ENCODE measurements at regions not wholly inside any gene's neighbourhood (a gene's known extent, or its start where the extent isn't known, plus 50 kb on each side); places are given as distances from the start of the nearest gene placed in this dataset.

DNA sequence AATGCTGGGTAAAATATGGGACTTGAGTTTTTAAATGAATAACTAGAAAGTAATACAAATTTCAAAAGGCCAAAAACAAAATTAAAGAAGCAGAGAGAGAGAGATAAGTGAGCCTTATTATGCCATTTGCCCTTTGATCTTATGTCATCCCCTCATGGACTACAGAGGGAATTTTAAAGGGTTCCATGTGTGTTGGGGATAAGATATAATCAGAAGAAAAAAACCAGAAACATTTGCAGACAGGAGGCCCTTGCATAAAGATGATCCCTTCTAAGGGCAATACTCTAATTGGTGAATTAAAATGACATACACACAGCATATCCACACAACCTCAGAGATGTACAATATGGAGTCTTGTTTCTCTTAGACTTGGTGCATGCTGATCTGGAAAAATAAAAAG lies 406.6 kb upstream of the LARGE1 start:
- intact Hi-C loops (cut with DNase I; ENCODE audit: low total_unique reads) (no loop called here), in situ Hi-C loops (cut with MboI; ENCODE audit: low pct_ligation_motif_present in 1 of 4, low pct_unique_long_range_greater_than_20kb in 1 of 4, low sequenced_read_pairs in 3 of 4) (no loop called here)
- H3K36me3 ChIP-seq, result no peaks in the 10 kb centered on the region
- H3K27me3 ChIP-seq, result no peaks in the 10 kb centered on the region
- no peaks in the 10 kb centered on the region for H3K4me1 ChIP-seq
- H3K27ac ChIP-seq, result no peak overlapping the region
- DNase-seq, result no peak
- no peak overlapping the region for H3K4me3 ChIP-seq
- TF ChIP-seq POLR2AphosphoS5 (IDR thresholded peaks at IDR 0.05), result no peak
- no peak for TF ChIP-seq POLR2A (IDR thresholded peaks at IDR 0.05)
- no peaks in the 10 kb centered on the region for H3K9me3 ChIP-seq

DNA sequence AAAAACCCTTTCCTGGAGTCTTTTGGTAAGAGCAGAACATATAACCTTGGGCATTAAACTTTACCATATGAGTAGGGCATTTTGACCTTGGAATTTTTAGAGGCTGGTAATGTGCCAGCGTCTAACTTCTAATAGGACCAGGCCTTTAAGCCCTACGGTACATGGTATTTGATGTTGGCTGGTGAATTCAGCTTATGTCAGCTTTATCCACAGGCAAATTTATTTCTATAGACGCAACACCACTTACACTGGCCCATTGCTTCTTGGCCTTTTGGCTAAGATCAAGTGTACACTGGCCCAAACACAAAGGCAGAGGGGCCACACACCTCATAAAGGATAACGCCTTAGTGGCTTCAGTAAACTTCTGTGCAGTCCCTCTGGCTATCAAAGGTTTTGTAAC lies 410.2 kb upstream of the LARGE1 start:
- in situ Hi-C loops (cut with MboI; ENCODE audit: low pct_ligation_motif_present in 1 of 4, low pct_unique_long_range_greater_than_20kb in 1 of 4, low sequenced_read_pairs in 3 of 4), result no loop called here
- no peak overlapping the region for H3K4me3 ChIP-seq
- no peak overlapping the region for H3K27ac ChIP-seq
- TF ChIP-seq POLR2A (IDR thresholded peaks at IDR 0.05), result no peak
- TF ChIP-seq POLR2AphosphoS5 (IDR thresholded peaks at IDR 0.05), result no peak
- no peak for TF ChIP-seq EP300 (IDR thresholded peaks at IDR 0.05; ENCODE audit: low read depth)
- TF ChIP-seq, protein P1, sequence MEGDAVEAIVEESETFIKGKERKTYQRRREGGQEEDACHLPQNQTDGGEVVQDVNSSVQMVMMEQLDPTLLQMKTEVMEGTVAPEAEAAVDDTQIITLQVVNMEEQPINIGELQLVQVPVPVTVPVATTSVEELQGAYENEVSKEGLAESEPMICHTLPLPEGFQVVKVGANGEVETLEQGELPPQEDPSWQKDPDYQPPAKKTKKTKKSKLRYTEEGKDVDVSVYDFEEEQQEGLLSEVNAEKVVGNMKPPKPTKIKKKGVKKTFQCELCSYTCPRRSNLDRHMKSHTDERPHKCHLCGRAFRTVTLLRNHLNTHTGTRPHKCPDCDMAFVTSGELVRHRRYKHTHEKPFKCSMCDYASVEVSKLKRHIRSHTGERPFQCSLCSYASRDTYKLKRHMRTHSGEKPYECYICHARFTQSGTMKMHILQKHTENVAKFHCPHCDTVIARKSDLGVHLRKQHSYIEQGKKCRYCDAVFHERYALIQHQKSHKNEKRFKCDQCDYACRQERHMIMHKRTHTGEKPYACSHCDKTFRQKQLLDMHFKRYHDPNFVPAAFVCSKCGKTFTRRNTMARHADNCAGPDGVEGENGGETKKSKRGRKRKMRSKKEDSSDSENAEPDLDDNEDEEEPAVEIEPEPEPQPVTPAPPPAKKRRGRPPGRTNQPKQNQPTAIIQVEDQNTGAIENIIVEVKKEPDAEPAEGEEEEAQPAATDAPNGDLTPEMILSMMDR (IDR thresholded peaks at IDR 0.05), result no peak
- no peaks in the 10 kb centered on the region for H3K9me3 ChIP-seq
- 74% methylated on average over 4 of the region's 4 CpGs; no CpG with 5 or more reads in 1 of the 2 donors for WGBS, 2 donors (ENCODE audit: low coverage in 1 of 2)
- H3K27me3 ChIP-seq, result no peaks in the 10 kb centered on the region
- intact Hi-C loops (cut with DNase I; ENCODE audit: low total_unique reads), result no loop called here
- no peak for DNase-seq
- no peaks in the 10 kb centered on the region for H3K4me1 ChIP-seq
- no peaks in the 10 kb centered on the region for H3K36me3 ChIP-seq

DNA sequence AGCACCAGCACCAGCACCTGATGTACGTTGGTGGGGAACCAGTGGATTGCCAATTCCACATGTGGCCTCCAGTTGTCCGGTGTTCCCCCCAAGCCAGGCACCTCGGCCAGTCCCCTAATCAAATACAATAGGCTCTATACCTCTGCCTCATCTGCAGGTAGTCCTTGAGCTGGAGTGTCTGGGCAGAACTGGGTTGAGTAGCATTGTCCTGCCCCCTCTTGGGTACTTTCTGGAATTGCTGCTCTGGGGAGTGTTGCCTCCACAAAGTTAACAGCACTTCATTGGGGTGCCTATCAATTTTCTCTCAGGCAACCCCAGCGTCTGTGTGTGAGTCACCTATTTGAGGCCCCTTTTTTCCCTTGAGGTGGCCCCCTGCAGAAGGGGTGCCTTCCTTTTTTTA lies 413.0 kb upstream of the LARGE1 start:
- intact Hi-C loops (cut with DNase I; ENCODE audit: low total_unique reads), result no loop called here
- Histone ChIP-seq H3K27ac (no peak overlapping the region), H3K4me1 (no peaks in the 10 kb centered on the region), H3K9me3 (no peaks in the 10 kb centered on the region), H3K36me3 (no peaks in the 10 kb centered on the region), H3K27me3 (no peaks in the 10 kb centered on the region), H3K4me3 (no peak overlapping the region)
- in situ Hi-C loops (cut with MboI; ENCODE audit: low pct_ligation_motif_present in 1 of 4, low pct_unique_long_range_greater_than_20kb in 1 of 4, low sequenced_read_pairs in 3 of 4), result no loop called here
- DNase-seq, result no peak
- WGBS, 2 donors (ENCODE audit: low coverage in 1 of 2), result 79% methylated on average over 4 of the region's 4 CpGs; no CpG with 5 or more reads in 1 of the 2 donors
- TF ChIP-seq POLR2AphosphoS5 (IDR thresholded peaks at IDR 0.05) (no peak), POLR2A (IDR thresholded peaks at IDR 0.05) (no peak), EP300 (IDR thresholded peaks at IDR 0.05; ENCODE audit: low read depth) (no peak)
- TF ChIP-seq, protein P1 (IDR thresholded peaks at IDR 0.05), result no peak

DNA sequence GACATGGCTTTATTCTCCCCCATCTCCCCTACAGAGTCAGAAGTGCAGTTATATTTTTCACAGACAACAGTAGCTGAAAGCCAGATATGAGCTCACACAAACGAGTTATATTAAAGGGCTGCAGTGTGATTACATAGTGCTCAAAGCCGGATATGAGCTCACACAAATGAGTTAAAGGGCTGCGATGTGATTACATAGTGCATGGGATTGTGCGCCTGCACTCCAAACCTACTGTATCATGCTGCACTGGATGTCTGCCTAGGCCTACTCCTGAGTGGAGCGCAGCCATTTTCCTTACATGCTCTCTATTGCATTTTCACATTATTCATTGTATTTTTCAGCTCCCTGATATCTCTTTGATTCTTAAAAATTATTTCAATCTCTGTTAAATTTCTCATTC lies 414.6 kb upstream of the LARGE1 start:
- no peak overlapping the region for H3K27ac ChIP-seq
- in situ Hi-C loops (cut with MboI; ENCODE audit: low pct_ligation_motif_present in 1 of 4, low pct_unique_long_range_greater_than_20kb in 1 of 4, low sequenced_read_pairs in 3 of 4) (no loop called here), intact Hi-C loops (cut with DNase I; ENCODE audit: low total_unique reads) (no loop called here)
- H3K36me3 ChIP-seq, result no peaks in the 10 kb centered on the region
- no peak overlapping the region for H3K4me3 ChIP-seq
- H3K9me3 ChIP-seq, result no peaks in the 10 kb centered on the region
- DNase-seq, result no peak
- TF ChIP-seq POLR2A (IDR thresholded peaks at IDR 0.05) (no peak), POLR2AphosphoS5 (IDR thresholded peaks at IDR 0.05) (no peak), EP300 (IDR thresholded peaks at IDR 0.05; ENCODE audit: low read depth) (no peak)
- TF ChIP-seq, protein P1 (IDR thresholded peaks at IDR 0.05), result no peak
- H3K4me1 ChIP-seq, result no peaks in the 10 kb centered on the region
- no peaks in the 10 kb centered on the region for H3K27me3 ChIP-seq
- WGBS, 2 donors (ENCODE audit: low coverage in 1 of 2), result 68 to 88% methylated on average over 2 to 5 of the region's 5 CpGs

DNA sequence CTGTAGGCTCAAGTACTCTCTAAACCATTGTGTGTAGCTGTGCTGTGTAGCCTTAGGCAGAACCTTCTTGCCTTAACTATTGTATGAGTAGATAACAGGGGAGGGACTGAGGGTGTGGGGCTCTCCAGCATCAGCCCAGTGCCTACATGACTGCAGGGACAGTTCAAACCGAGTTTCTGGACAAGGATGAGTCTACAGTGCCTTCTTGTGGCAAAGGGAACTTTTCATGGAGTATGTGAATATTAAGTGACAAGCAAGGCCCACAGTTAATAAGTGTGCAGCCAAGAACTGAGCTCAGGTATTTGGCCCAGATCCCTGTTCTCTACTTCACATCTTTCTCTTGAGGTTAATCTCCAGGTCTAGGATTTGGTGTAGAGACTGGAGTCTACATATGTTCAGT lies 424.4 kb upstream of the LARGE1 start:
- no peaks in the 10 kb centered on the region for H3K4me1 ChIP-seq
- intact Hi-C loops (cut with DNase I; ENCODE audit: low total_unique reads) (no loop called here), in situ Hi-C loops (cut with MboI; ENCODE audit: low pct_ligation_motif_present in 1 of 4, low pct_unique_long_range_greater_than_20kb in 1 of 4, low sequenced_read_pairs in 3 of 4) (no loop called here)
- H3K27me3 ChIP-seq, result no peaks in the 10 kb centered on the region
- no peak for DNase-seq
- WGBS, 2 donors (ENCODE audit: low coverage in 1 of 2), result 10 to 60% methylated on average over 1 of the region's 1 CpG
- TF ChIP-seq EP300 (IDR thresholded peaks at IDR 0.05; ENCODE audit: low read depth) (no peak), POLR2AphosphoS5 (IDR thresholded peaks at IDR 0.05) (no peak), POLR2A (IDR thresholded peaks at IDR 0.05) (no peak)
- TF ChIP-seq, protein P1 (IDR thresholded peaks at IDR 0.05), result no peak
- no peak overlapping the region for H3K4me3 ChIP-seq
- no peaks in the 10 kb centered on the region for H3K36me3 ChIP-seq
- no peaks in the 10 kb centered on the region for H3K9me3 ChIP-seq
- no peak overlapping the region for H3K27ac ChIP-seq
